ENCODE measurements at regions not wholly inside any gene's neighbourhood (a gene's known extent, or its start where the extent isn't known, plus 50 kb on each side); places are given as distances from the start of the nearest gene placed in this dataset.

DNA sequence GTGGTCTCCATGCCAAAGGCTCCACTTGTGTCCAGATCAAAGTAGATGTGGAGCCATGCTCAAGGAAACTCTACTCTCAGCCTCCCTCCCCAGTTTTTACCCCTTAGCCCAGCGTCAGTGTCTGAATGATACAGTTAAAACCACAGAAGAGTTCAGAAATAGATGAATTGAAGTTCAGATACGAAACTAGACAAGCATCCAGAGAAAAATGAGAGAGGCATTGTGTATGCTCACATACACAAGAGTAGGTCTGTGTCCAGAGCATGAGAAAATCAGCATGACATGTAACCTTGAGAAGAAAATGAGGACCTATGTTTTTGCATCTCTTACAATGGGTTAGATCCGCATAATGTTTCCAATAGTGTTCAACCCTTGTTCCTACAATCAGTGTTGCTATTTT lies 612.8 kb upstream of the PKDCC start:
- no peaks in the 10 kb centered on the region for H4K20me1 ChIP-seq
- no peak overlapping the region for H3K4me2 ChIP-seq
- no peak for TF ChIP-seq Cebpa-rat (IDR thresholded peaks at IDR 0.05)
- no peaks in the 10 kb centered on the region for H3K27me3 ChIP-seq
- H3K36me3 ChIP-seq = no peaks in the 10 kb centered on the region
- no peak overlapping the region for H3K27ac ChIP-seq
- H3K4me1 ChIP-seq = no peaks in the 10 kb centered on the region
- H3K9ac ChIP-seq = no peak overlapping the region
- H3K4me3 ChIP-seq = no peak overlapping the region
- H3K9me3 ChIP-seq = 0 out of 2 replicates have a peak, but pooled peaks cover 3% of the 10 kb centered on the region

DNA sequence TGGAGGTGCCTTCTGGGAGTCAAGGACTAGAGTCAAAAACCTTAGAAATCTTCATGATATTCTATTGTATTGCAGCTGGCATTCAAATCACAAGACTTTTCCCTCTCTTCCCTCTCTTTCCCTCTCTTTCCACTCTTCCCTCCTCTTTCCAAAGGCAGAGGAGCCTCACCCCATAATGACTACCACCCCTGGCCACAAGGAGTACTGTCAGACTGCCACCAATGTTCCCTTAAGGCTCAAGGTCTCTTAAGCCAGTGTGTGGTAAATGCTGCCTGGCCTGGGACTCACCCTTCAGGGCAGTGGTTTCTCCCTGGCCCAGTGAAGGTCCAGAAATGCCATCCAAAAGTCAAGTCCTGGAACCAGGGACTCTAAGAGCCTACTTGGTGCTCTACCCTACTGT lies 605.9 kb upstream of the PKDCC start:
- no peaks in the 10 kb centered on the region for H3K36me3 ChIP-seq

DNA sequence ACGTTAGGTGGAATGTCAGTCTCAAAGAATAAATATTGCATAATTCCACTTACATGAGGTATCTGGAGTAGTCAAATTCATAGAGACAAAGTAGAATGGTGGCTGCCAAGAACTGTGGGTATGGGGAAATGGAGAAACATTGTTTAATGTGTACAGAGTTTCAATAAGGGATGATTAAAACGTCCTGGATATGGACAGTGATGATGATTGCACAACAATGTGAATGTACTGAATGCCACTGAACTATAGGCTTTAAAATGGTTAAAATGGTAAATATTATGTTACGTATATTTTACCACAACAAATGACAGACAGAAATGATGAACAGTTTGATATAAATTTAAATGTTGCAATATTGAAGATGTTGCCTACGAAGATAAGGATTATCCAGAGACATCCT lies 602.0 kb upstream of the PKDCC start:
- Histone ChIP-seq H3K9ac (no peak overlapping the region), H3K27ac (no peak overlapping the region), H3K4me3 (no peak overlapping the region), H3K9me3 (no peaks in the 10 kb centered on the region), H3K4me2 (no peak overlapping the region), H3K27me3 (no peaks in the 10 kb centered on the region), H3K4me1 (no peaks in the 10 kb centered on the region), H3K36me3 (no peaks in the 10 kb centered on the region), H4K20me1 (no peaks in the 10 kb centered on the region)
- peak; percentile 34; the same call in 1 of the 2 replicates for TF ChIP-seq Cebpa-rat (IDR thresholded peaks at IDR 0.05)

More for the DNA sequence above, 605.9 kb upstream of the PKDCC start:
- H3K9ac ChIP-seq = no peak overlapping the region
- no peaks in the 10 kb centered on the region for H4K20me1 ChIP-seq
- H3K4me3 ChIP-seq = no peak overlapping the region
- no peaks in the 10 kb centered on the region for H3K4me1 ChIP-seq
- no peak overlapping the region for H3K4me2 ChIP-seq
- no peaks in the 10 kb centered on the region for H3K27me3 ChIP-seq
- H3K9me3 ChIP-seq = 0 out of 2 replicates have a peak, but pooled peaks cover 3% of the 10 kb centered on the region
- TF ChIP-seq Cebpa-rat (IDR thresholded peaks at IDR 0.05) = no peak
- H3K27ac ChIP-seq = no peak overlapping the region

DNA sequence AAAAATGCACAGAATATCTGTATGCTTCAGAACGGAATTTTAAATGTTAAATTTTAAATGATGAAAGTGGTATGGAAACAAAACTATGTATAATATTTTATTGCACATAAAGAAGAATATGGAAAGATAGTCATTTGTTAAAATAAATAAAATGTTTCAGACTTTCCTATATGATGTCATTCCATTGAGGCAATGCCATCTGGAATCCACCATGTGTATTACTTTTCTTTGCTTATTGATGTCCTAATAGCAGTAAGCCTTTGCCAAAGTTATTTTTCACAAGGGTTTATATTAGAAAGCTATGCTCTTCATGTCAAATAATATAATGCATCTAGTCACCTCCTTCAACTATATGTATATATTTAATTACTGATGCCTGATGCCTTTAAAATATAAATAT lies 601.6 kb upstream of the PKDCC start:
- Histone ChIP-seq H3K27me3 (no peaks in the 10 kb centered on the region), H3K4me1 (no peaks in the 10 kb centered on the region), H3K36me3 (no peaks in the 10 kb centered on the region), H3K9me3 (no peaks in the 10 kb centered on the region), H3K4me3 (no peak overlapping the region), H4K20me1 (no peaks in the 10 kb centered on the region), H3K27ac (no peak overlapping the region), H3K9ac (no peak overlapping the region), H3K4me2 (no peak overlapping the region)
- TF ChIP-seq Cebpa-rat (IDR thresholded peaks at IDR 0.05) = no peak

DNA sequence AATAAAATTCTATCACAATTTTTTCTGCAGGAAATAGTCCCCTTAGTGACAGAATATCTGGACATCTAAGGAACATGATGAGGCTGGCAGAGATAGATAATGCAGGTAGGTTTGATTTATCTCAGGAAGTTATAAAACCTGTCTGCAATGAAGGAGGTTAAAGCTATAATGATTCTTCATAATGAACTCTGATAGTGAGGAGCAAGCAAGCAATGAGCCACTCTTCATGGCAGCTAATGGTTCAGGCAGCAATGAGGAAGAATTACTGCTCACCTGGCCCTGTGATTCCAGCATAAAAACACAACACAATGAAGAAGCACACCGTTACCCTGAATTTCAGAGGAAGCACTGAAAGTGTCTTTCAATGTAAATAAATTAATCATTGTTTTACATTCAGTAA lies 599.6 kb upstream of the PKDCC start:
- H3K9ac ChIP-seq = no peak overlapping the region
- no peak overlapping the region for H3K4me2 ChIP-seq
- no peaks in the 10 kb centered on the region for H3K9me3 ChIP-seq
- H3K4me1 ChIP-seq = no peaks in the 10 kb centered on the region
- H3K4me3 ChIP-seq = no peak overlapping the region
- no peaks in the 10 kb centered on the region for H4K20me1 ChIP-seq
- H3K27ac ChIP-seq = no peak overlapping the region
- no peak for TF ChIP-seq Cebpa-rat (IDR thresholded peaks at IDR 0.05)
- H3K36me3 ChIP-seq = no peaks in the 10 kb centered on the region
- H3K27me3 ChIP-seq = no peaks in the 10 kb centered on the region

DNA sequence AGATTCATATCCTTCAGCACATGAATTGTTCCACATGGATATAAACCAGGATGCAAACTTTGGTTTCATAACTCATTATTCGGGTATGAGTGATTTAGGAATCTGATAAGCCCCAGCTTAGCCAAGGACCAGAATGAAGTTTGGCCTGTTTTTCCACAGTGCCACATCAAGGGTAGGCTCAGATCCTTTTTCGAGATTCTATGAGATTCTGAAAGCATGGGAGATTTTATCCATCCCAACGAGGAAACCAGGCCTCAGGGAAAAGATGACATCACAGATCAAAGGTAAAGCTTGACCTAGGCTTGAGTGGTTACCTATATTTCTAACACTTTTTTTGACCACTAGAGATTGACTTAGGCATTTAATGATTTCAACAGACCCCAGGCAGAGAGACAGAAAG lies 590.8 kb upstream of the PKDCC start:
- H4K20me1 ChIP-seq = no peaks in the 10 kb centered on the region
- H3K36me3 ChIP-seq = no peaks in the 10 kb centered on the region
- TF ChIP-seq Cebpa-rat (IDR thresholded peaks at IDR 0.05) = no peak
- H3K27me3 ChIP-seq = no peaks in the 10 kb centered on the region
- no peaks in the 10 kb centered on the region for H3K9me3 ChIP-seq
- no peak overlapping the region for H3K4me3 ChIP-seq
- H3K27ac ChIP-seq = no peak overlapping the region
- no peak overlapping the region for H3K9ac ChIP-seq
- no peak overlapping the region for H3K4me2 ChIP-seq
- H3K4me1 ChIP-seq = no peaks in the 10 kb centered on the region

DNA sequence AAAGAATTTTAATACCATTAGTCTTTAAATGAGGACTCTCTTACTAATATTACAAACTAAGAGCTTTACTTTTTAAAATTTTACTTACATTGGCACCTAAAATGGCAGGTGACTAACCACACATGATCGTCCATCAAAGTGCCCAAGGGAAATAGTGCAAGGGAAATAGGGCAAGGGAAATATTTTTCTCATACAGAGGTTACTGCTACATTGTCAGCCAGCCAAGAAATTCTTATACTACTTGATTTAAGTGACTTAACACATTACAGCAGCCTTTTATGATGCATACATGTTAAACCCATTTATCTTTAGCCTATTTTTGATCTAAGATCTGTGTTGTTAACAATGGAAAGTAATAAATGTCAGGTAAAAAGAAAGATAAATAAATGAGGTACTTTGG lies 587.2 kb upstream of the PKDCC start:
- Histone ChIP-seq H3K4me2 (no peak overlapping the region), H3K4me3 (no peak overlapping the region), H3K9ac (no peak overlapping the region), H3K4me1 (no peaks in the 10 kb centered on the region), H3K36me3 (no peaks in the 10 kb centered on the region), H3K27ac (no peak overlapping the region), H3K27me3 (no peaks in the 10 kb centered on the region), H4K20me1 (no peaks in the 10 kb centered on the region), H3K9me3 (no peaks in the 10 kb centered on the region)
- TF ChIP-seq Cebpa-rat (IDR thresholded peaks at IDR 0.05) = no peak

DNA sequence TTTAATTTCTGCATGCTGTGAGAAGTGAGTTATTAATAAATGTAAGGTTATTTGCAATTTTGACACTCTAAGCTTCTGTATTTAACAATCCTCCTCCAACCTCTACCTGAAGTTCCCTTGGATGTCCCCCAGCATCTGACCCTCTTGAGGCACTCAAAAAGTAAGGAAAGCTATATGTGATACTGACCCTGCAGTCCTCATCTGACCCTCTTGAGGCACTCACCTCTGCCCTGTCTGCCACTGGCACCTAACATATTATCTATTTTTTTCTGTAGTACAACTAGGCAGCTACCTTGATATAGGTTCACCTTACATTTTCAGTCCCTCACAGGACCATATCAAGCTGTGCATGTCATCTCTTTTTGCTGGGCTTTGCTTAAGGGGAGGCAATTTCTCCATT lies 583.4 kb upstream of the PKDCC start:
- H3K4me2 ChIP-seq = no peak overlapping the region
- no peak overlapping the region for H3K9ac ChIP-seq
- no peaks in the 10 kb centered on the region for H3K36me3 ChIP-seq
- H3K27me3 ChIP-seq = no peaks in the 10 kb centered on the region
- no peaks in the 10 kb centered on the region for H3K9me3 ChIP-seq
- H3K4me1 ChIP-seq = no peaks in the 10 kb centered on the region
- H3K27ac ChIP-seq = no peak overlapping the region
- no peaks in the 10 kb centered on the region for H4K20me1 ChIP-seq
- H3K4me3 ChIP-seq = no peak overlapping the region
- TF ChIP-seq Cebpa-rat (IDR thresholded peaks at IDR 0.05) = no peak

DNA sequence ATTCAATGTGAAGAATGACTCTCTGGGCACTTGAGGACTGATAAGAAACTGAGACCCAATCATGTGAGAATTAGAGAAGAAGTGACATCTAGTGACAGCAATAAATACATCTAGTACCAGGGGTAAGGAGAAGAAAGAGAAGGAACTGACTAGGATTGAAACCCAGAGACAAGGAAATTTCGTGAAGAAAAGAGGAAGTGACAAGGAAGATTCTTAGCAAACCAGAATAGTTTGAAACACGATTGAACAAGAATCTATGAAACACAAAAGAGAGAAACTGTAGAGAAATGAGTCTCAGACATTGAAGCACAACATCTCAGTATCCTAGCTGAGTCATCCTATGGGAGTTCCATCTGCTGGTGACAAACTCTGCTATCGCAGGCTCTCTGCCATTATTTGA lies 571.9 kb upstream of the PKDCC start:
- Histone ChIP-seq H3K4me1 (no peaks in the 10 kb centered on the region), H3K4me2 (no peak overlapping the region), H3K27ac (no peak overlapping the region), H3K36me3 (no peaks in the 10 kb centered on the region), H3K9ac (no peak overlapping the region), H3K9me3 (peaks cover 6% of the 10 kb centered on the region; the same call in 1 of the 2 replicates), H4K20me1 (no peaks in the 10 kb centered on the region), H3K27me3 (no peaks in the 10 kb centered on the region), H3K4me3 (no peak overlapping the region)
- no peak for TF ChIP-seq Cebpa-rat (IDR thresholded peaks at IDR 0.05)

DNA sequence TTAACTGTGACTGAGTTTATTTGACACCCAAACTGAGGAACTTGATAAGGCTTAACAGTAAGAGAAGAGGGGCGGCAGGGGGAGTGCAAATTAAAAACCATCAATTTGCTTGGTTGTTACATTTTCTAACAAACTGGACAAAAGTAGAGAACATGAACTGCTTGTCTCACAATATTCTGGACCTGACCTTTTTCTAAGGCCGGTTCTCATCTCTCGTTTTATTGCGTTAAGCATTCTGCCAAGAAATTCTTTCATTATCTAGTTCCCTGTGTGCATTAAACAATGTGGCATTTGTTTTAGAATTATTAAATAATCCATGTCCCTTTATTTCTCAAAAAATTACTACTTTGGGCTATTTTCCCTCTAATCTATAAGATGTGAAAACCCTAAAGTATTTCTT lies 565.2 kb upstream of the PKDCC start:
- Histone ChIP-seq H3K4me1 (0 out of 2 replicates have a peak, but pooled peaks cover under 1% of the 10 kb centered on the region), H3K27me3 (no peaks in the 10 kb centered on the region), H3K9me3 (no peaks in the 10 kb centered on the region), H3K27ac (no peak overlapping the region), H3K4me3 (no peak overlapping the region), H4K20me1 (no peaks in the 10 kb centered on the region), H3K9ac (no peak overlapping the region), H3K4me2 (no peak overlapping the region), H3K36me3 (no peaks in the 10 kb centered on the region)
- no peak for TF ChIP-seq Cebpa-rat (IDR thresholded peaks at IDR 0.05)

DNA sequence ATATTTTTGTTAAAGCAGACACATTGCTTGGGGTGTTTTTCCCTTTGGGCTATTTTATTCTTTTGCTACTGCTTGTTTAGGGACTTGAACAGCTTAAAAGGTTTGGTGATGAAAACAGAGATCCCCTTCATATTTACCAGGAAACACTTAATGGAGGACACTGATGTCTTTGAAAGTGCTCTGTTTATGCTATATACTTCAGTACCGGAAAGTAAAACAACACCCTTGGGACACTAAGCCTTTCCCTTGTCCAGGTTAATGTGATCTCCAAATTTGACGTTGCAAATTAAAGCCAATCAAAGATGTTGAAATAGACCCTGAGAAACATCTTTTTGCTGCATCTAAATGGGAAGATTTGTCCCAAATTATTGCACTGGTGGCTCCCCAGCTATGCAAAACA lies 564.6 kb upstream of the PKDCC start:
- Histone ChIP-seq H3K9ac (no peak overlapping the region), H3K4me3 (no peak overlapping the region), H3K27ac (no peak overlapping the region), H3K27me3 (no peaks in the 10 kb centered on the region), H3K4me2 (no peak overlapping the region), H3K36me3 (no peaks in the 10 kb centered on the region), H4K20me1 (no peaks in the 10 kb centered on the region), H3K9me3 (no peaks in the 10 kb centered on the region), H3K4me1 (peaks cover 6% of the 10 kb centered on the region; the same call in 1 of the 2 replicates)
- TF ChIP-seq Cebpa-rat (IDR thresholded peaks at IDR 0.05) = no peak
